Raji (cell line): ENCODE measurements at regions not wholly inside any gene's neighbourhood (a gene's known extent, or its start where the extent isn't known, plus 50 kb on each side); places are given as distances from the start of the nearest gene placed in this dataset.

ENCODE experiments used
- POLR2A ChIP-seq: IDR thresholded peaks from 2 replicates; pipeline ENCODE4 v1.6.1; 2011; ENCODE audit warnings: low read depth, low read length, control low read depth; ENCODE audit not compliant: insufficient read depth

- no peak for TF ChIP-seq POLR2A
Observed at GRCh38 chr6:138572167-138572875, 73.0 kb upstream of the NHSL1 start.

- no peak for TF ChIP-seq POLR2A
Observed at GRCh38 chr6:138572885-138573284, 73.6 kb upstream of the NHSL1 start.

- TF ChIP-seq POLR2A: no peak
Observed at GRCh38 chr6:138575257-138575656, 76.0 kb upstream of the NHSL1 start.

- TF ChIP-seq POLR2A: no peak
Observed at GRCh38 chr6:138576313-138576712, 77.0 kb upstream of the NHSL1 start.

GRCh38 chr6:138577151-138577915 lies 78.0 kb upstream of the NHSL1 start:
- no peak for TF ChIP-seq POLR2A

GRCh38 chr6:138580040-138580439 lies 80.7 kb upstream of the NHSL1 start:
- TF ChIP-seq POLR2A: no peak

GRCh38 chr6:138580801-138581200 lies 81.5 kb upstream of the NHSL1 start:
- no peak for TF ChIP-seq POLR2A

GRCh38 chr6:138582573-138582972 lies 83.3 kb upstream of the NHSL1 start:
- no peak for TF ChIP-seq POLR2A

- no peak for TF ChIP-seq POLR2A
Observed at GRCh38 chr6:138586638-138587037, 87.3 kb upstream of the NHSL1 start.

GRCh38 chr6:138588805-138589434 lies 89.6 kb upstream of the NHSL1 start:
- TF ChIP-seq POLR2A: no peak

GRCh38 chr6:138590796-138591709 lies 91.8 kb upstream of the NHSL1 start:
- no peak for TF ChIP-seq POLR2A

GRCh38 chr6:138592749-138593123 lies 93.4 kb upstream of the NHSL1 start:
- TF ChIP-seq POLR2A: no peak

GRCh38 chr6:138593124-138593877 lies 94.0 kb upstream of the NHSL1 start:
- 0 out of 2 replicates have a peak, but pooled peaks have one; percentile 26 for TF ChIP-seq POLR2A
